ENCODE measurements at regions not wholly inside any gene's neighbourhood (a gene's known extent, or its start where the extent isn't known, plus 50 kb on each side); places are given as distances from the start of the nearest gene placed in this dataset.
"Not testable (repeated sequence)": the region's sequence is repeated elsewhere in the genome, so short reads cannot be mapped to it uniquely, and the experiment has no call there.

DNA sequence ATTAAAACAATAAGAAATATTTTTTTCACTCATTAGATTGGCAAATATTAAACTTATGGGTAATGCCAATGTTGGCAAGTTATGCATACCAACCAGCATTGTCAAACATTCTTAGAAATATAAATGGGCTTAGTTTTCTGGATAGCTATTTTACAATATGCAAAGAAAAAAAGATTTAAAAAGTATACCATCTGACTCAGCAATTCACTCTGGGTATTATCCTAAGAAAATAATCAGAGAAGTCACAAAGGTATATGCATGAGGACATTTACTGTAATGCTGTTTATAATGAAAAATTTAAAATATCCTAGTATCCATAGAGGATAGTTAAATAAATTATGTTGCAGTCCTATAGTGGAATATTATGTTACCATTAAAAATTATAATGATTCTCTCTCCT lies 57.4 kb upstream of the PTPDC1 start:
- ChIA-PET POLR2A (no interaction called here), CTCF (no interaction called here)
- no peak for TF ChIP-seq CTCF (IDR thresholded peaks at IDR 0.05)
- H3K27ac Mint-ChIP-seq, result no peak overlapping the region
- ATAC-seq (ENCODE audit: low read depth), result no peak
- no peak for DNase-seq
- intact Hi-C loops (cut with micrococcal nuclease), result no loop called here
- H3K4me3 Mint-ChIP-seq, result no peak overlapping the region
- H3K4me1 Mint-ChIP-seq, result peaks cover 19% of the 10 kb centered on the region
- H3K36me3 Mint-ChIP-seq (ENCODE audit: low read depth), result peaks cover 5% of the 10 kb centered on the region
- H3K9me3 Mint-ChIP-seq, result peaks cover 2% of the 10 kb centered on the region
- H3K27me3 Mint-ChIP-seq, result no peaks in the 10 kb centered on the region

DNA sequence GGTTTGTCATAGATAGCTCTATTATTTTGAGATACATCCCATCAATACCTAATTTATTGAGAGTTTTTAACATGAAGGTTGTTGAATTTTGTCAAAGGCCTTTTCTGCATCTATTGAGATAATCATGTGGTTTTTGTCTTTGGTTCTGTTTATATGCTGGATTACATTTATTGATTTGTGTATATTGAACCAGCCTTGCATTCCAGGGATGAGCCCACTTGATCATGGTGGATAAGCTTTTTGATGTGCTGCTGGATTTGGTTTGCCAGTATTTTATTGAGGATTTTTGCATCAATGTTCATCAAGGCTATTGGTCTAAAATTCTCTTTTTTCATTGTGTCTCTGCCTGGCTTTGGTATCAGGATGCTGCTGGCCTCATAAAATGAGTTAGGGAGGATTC lies 61.8 kb upstream of the PTPDC1 start:
- H3K27me3 Mint-ChIP-seq; H3K27ac Mint-ChIP-seq; intact Hi-C loops (cut with micrococcal nuclease); CTCF ChIA-PET; H3K36me3 Mint-ChIP-seq (ENCODE audit: low read depth); ATAC-seq (ENCODE audit: low read depth); H3K9me3 Mint-ChIP-seq; POLR2A ChIA-PET; H3K4me3 Mint-ChIP-seq; H3K4me1 Mint-ChIP-seq; DNase-seq: not testable (repeated sequence)

- H3K27me3 Mint-ChIP-seq; H3K4me3 Mint-ChIP-seq; H3K9me3 Mint-ChIP-seq; CTCF ChIA-PET; H3K27ac Mint-ChIP-seq; ATAC-seq (ENCODE audit: low read depth); H3K36me3 Mint-ChIP-seq (ENCODE audit: low read depth); intact Hi-C loops (cut with micrococcal nuclease); H3K4me1 Mint-ChIP-seq; POLR2A ChIA-PET; DNase-seq: not testable (repeated sequence)
Observed at GRCh38 chr9:94020836-94021235, 63.4 kb upstream of the PTPDC1 start.

DNA sequence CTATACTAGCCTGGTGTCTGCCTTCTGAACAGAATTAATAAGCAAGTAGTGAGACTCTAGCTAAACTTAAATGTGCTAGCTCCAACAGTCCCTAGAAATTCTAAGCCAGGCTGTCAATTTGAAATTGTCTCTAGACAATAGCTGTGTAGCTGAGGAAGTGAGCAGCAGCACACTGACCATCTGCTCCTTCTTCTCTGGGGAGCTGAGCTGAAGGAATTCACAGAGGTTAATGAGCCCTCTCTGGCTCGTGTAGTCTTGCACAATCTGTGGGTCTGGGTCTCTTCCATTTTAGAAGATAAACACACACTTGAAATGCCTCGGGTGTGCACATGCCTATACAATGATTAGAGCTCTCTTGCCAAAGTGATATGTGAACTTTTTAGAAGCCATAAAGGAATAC lies 63.5 kb upstream of the BARX1 start:
- no peak for TF ChIP-seq CTCF (IDR thresholded peaks at IDR 0.05)
- Mint-ChIP-seq H3K27ac (no peak overlapping the region), H3K4me3 (no peak overlapping the region), H3K27me3 (no peaks in the 10 kb centered on the region), H3K4me1 (no peaks in the 10 kb centered on the region), H3K9me3 (no peaks in the 10 kb centered on the region), H3K36me3 (ENCODE audit: low read depth) (no peaks in the 10 kb centered on the region)
- intact Hi-C loops (cut with micrococcal nuclease), result no loop called here
- DNase-seq, result no peak
- ATAC-seq (ENCODE audit: low read depth), result no peak
- CTCF ChIA-PET, result interaction anchor here (0.9 kb wide), 1 partner anchor 195 kb away, joined by 3 read pairs; no protein-coding TSS in a partner anchor
- POLR2A ChIA-PET, result no interaction called here

- ChIA-PET CTCF (interaction anchor here (0.9 kb wide), 1 partner anchor 195 kb away, joined by 3 read pairs; no protein-coding TSS in a partner anchor), POLR2A (no interaction called here)
- ATAC-seq (ENCODE audit: low read depth), result no peak
- Mint-ChIP-seq H3K9me3 (no peaks in the 10 kb centered on the region), H3K27ac (no peak overlapping the region), H3K27me3 (no peaks in the 10 kb centered on the region), H3K4me1 (peaks cover 2% of the 10 kb centered on the region), H3K4me3 (no peak overlapping the region), H3K36me3 (ENCODE audit: low read depth) (no peaks in the 10 kb centered on the region)
- no peak for TF ChIP-seq CTCF (IDR thresholded peaks at IDR 0.05)
- DNase-seq, result no peak
- intact Hi-C loops (cut with micrococcal nuclease), result no loop called here
Observed at GRCh38 chr9:94017939-94018531, 62.9 kb upstream of the BARX1 start.

GRCh38 chr9:94016744-94017143 lies 61.6 kb upstream of the BARX1 start:
- DNase-seq, result no peak
- TF ChIP-seq CTCF (IDR thresholded peaks at IDR 0.05), result no peak
- POLR2A ChIA-PET, result no interaction called here
- ATAC-seq (ENCODE audit: low read depth), result no peak
- Mint-ChIP-seq H3K27me3 (no peaks in the 10 kb centered on the region), H3K4me1 (peaks cover 3% of the 10 kb centered on the region), H3K27ac (no peak overlapping the region), H3K9me3 (no peaks in the 10 kb centered on the region), H3K4me3 (no peak overlapping the region), H3K36me3 (ENCODE audit: low read depth) (no peaks in the 10 kb centered on the region)
- CTCF ChIA-PET, result interaction anchor here (5.5 kb wide), 1 partner anchor 197 kb away, joined by 77 read pairs; no protein-coding TSS in a partner anchor
- intact Hi-C loops (cut with micrococcal nuclease), result no loop called here

Data from activated B cell treated with CpG ODN at 0.5 μM for 24 hours (primary cell).